Naive thymus-derived CD4-positive, alpha-beta T cell (primary cell): ENCODE measurements at regions not wholly inside any gene's neighbourhood (a gene's known extent, or its start where the extent isn't known, plus 50 kb on each side); places are given as distances from the start of the nearest gene placed in this dataset.
"Not testable (repeated sequence)": the region's sequence is repeated elsewhere in the genome, so short reads cannot be mapped to it uniquely, and the experiment has no call there.

ENCODE experiments used
- ATAC-seq: fragments of 150-1000 bp; cut with Tn5 transposase; 2 replicates; pipeline ENCODE4 v1.10.0; 2021; ENCODE audit warnings: mild to moderate bottlenecking, moderate library complexity
- CTCF ChIA-PET: fragments of 350-600 bp; sonication (Branson Sonifier 250); formaldehyde crosslinking; loops from one replicate; lab custom pipeline; 2021; ENCODE audit warnings: antibody characterized with exemption; lab: Charles Lee
- POLR2A ChIA-PET: fragments of 350-600 bp; sonication (Branson Sonifier 250); formaldehyde crosslinking; loops from one replicate; lab custom pipeline; 2021; ENCODE audit warnings: antibody characterized with exemption, inconsistent platforms; lab: Charles Lee
- DNase-seq, 9 donors: peaks; one replicate each; pipeline versions ENCODE4 v3.0.0 to v3.0.0-alpha.2; 2020 to 2022; ENCODE audit warnings: mixed read lengths in 1 of 9
- H3K27ac ChIP-seq: one replicate; pipeline ENCODE4 v1.7.0; 2013; ENCODE audit warnings: mild to moderate bottlenecking, low read depth, low read length, moderate library complexity
- H3K27me3 ChIP-seq, 2 donors: one replicate each; pipeline ENCODE4 v1.7.0; 2013; ENCODE audit warnings: low read length in 2 of 2, mild to moderate bottlenecking in 2 of 2, moderate library complexity in 2 of 2; ENCODE audit not compliant: control insufficient read depth in 2 of 2, insufficient read depth in 2 of 2
- H3K36me3 ChIP-seq, 3 experiments: 1 replicate in 2 of 3; 2 replicates in 1 of 3; pipeline ENCODE4 v1.7.0; 2013; ENCODE audit warnings: low read length in 3 of 3, mild to moderate bottlenecking in 3 of 3, moderate library complexity in 1 of 3; ENCODE audit not compliant: insufficient read depth in 3 of 3, control insufficient read depth in 2 of 3
- H3K4me1 ChIP-seq, 2 donors: one replicate each; pipeline ENCODE4 v1.7.0; 2013; ENCODE audit warnings: low read length in 2 of 2, mild to moderate bottlenecking in 2 of 2, moderate library complexity in 1 of 2; ENCODE audit not compliant: control insufficient read depth in 2 of 2, insufficient read depth in 2 of 2
- H3K4me3 ChIP-seq: 2 replicates; pipeline ENCODE4 v1.7.0; 2013; ENCODE audit warnings: mild to moderate bottlenecking, low read length
- H3K9me3 ChIP-seq, 3 experiments: 1 replicate in 2 of 3; 2 replicates in 1 of 3; pipeline ENCODE4 v1.7.0; 2013; ENCODE audit warnings: low read length in 3 of 3; ENCODE audit not compliant: control insufficient read depth in 2 of 3
- H3K27ac Mint-ChIP-seq, 9 donors: one replicate each; pipeline ENCODE4 v1.8.0; 2020 to 2022; ENCODE audit warnings: mixed read lengths in 9 of 9, mild to moderate bottlenecking in 8 of 9, moderate library complexity in 5 of 9, inconsistent platforms in 2 of 9
- H3K27me3 Mint-ChIP-seq, 5 donors: one replicate each; pipeline ENCODE4 v1.8.0; 2021 to 2022; ENCODE audit warnings: mixed read lengths in 5 of 5, mild to moderate bottlenecking in 1 of 5
- H3K36me3 Mint-ChIP-seq, 5 donors: one replicate each; pipeline ENCODE4 v1.8.0; 2020 to 2022; ENCODE audit warnings: mixed read lengths in 5 of 5, mild to moderate bottlenecking in 3 of 5, inconsistent platforms in 1 of 5
- H3K4me1 Mint-ChIP-seq, 7 donors: one replicate each; pipeline ENCODE4 v1.8.0; 2020 to 2022; ENCODE audit warnings: mixed read lengths in 7 of 7, mild to moderate bottlenecking in 3 of 7, inconsistent platforms in 1 of 7
- H3K4me3 Mint-ChIP-seq, 10 donors: one replicate each; pipeline ENCODE4 v1.8.0; 2020 to 2022; ENCODE audit warnings: mild to moderate bottlenecking in 10 of 10, mixed read lengths in 10 of 10, moderate library complexity in 6 of 10, inconsistent platforms in 2 of 10
- H3K9me3 Mint-ChIP-seq, 11 donors: one replicate each; pipeline ENCODE4 v1.8.0; 2020 to 2022; ENCODE audit warnings: mixed read lengths in 11 of 11, mild to moderate bottlenecking in 4 of 11, inconsistent platforms in 1 of 11, moderate library complexity in 1 of 11
- intact Hi-C, 2 donors: fragments of 100-400 bp; cut with micrococcal nuclease; formaldehyde crosslinking; loops; one replicate each; pipeline ENCODE4 v1.15.1; 2023

- Histone ChIP-seq H3K4me1 (no peaks in the 10 kb centered on the region), H3K27me3 (no peaks in the 10 kb centered on the region), H3K27ac (no peak overlapping the region), H3K9me3 (no peaks in the 10 kb centered on the region), H3K36me3 (no peaks in the 10 kb centered on the region), H3K4me3 (no peak overlapping the region)
- POLR2A ChIA-PET, result no interaction called here
- no peak for ATAC-seq
- Mint-ChIP-seq H3K27me3 (no peaks in the 10 kb centered on the region), H3K4me3 (no peak overlapping the region), H3K9me3 (peaks cover 0 to 19% (median 3%) of the 10 kb centered on the region in 11 donors), H3K27ac (no peak overlapping the region), H3K4me1 (no peaks in the 10 kb centered on the region), H3K36me3 (no peaks in the 10 kb centered on the region)
- no peak for DNase-seq
- intact Hi-C loops, result no loop called here
- CTCF ChIA-PET, result no interaction called here
These were observed 105.5 kb upstream of the SETMAR start for GRCh38 chr3:4197670-4198069.

- Histone ChIP-seq H3K9me3 (no peaks in the 10 kb centered on the region), H3K36me3 (no peaks in the 10 kb centered on the region), H3K4me1 (no peaks in the 10 kb centered on the region), H3K27me3 (no peaks in the 10 kb centered on the region), H3K4me3 (no peak overlapping the region), H3K27ac (no peak overlapping the region)
- Mint-ChIP-seq H3K27me3 (no peaks in the 10 kb centered on the region), H3K27ac (no peak overlapping the region), H3K4me1 (no peaks in the 10 kb centered on the region), H3K9me3 (peaks cover 0 to 27% (median 4%) of the 10 kb centered on the region in 11 donors), H3K36me3 (no peaks in the 10 kb centered on the region), H3K4me3 (no peak overlapping the region)
- ATAC-seq, result no peak
- ChIA-PET POLR2A (no interaction called here), CTCF (no interaction called here)
- intact Hi-C loops, result no loop called here
- no peak for DNase-seq
These were observed 104.7 kb upstream of the SETMAR start for GRCh38 chr3:4198491-4198890.

GRCh38 chr3:4204776-4205175 lies 98.4 kb upstream of the SETMAR start:
- POLR2A ChIA-PET, CTCF ChIA-PET, H3K27me3 ChIP-seq, DNase-seq, H3K27ac ChIP-seq, H3K36me3 ChIP-seq, H3K9me3 ChIP-seq, intact Hi-C loops, H3K4me3 ChIP-seq, H3K27me3 Mint-ChIP-seq, H3K4me1 Mint-ChIP-seq, H3K27ac Mint-ChIP-seq, H3K4me1 ChIP-seq, ATAC-seq, H3K4me3 Mint-ChIP-seq: not testable (repeated sequence)
- peaks cover 0 to 28% (median 6%) of the 10 kb centered on the region in 11 donors for H3K9me3 Mint-ChIP-seq
- H3K36me3 Mint-ChIP-seq, result peaks cover 0 to 22% (median 7%) of the 10 kb centered on the region in 5 donors

GRCh38 chr3:4207672-4208071 lies 95.5 kb upstream of the SETMAR start:
- H3K36me3 Mint-ChIP-seq, result peaks cover 0 to 30% (median 10%) of the 10 kb centered on the region in 5 donors
- no peaks in the 10 kb centered on the region for H3K27me3 Mint-ChIP-seq
- H3K4me1 ChIP-seq, result no peaks in the 10 kb centered on the region
- H3K36me3 ChIP-seq, result no peaks in the 10 kb centered on the region
- H3K27me3 ChIP-seq, result no peaks in the 10 kb centered on the region
- intact Hi-C loops, result no loop called here
- ChIA-PET CTCF (no interaction called here), POLR2A (no interaction called here)
- no peak overlapping the region for H3K4me3 Mint-ChIP-seq
- no peak overlapping the region for H3K27ac Mint-ChIP-seq
- no peaks in the 10 kb centered on the region for H3K4me1 Mint-ChIP-seq
- no peak for ATAC-seq
- H3K9me3 Mint-ChIP-seq, result peaks cover 0 to 29% (median 12%) of the 10 kb centered on the region in 11 donors
- H3K27ac ChIP-seq, result no peak overlapping the region
- no peak for DNase-seq
- H3K4me3 ChIP-seq, result no peak overlapping the region
- no peaks in the 10 kb centered on the region for H3K9me3 ChIP-seq

GRCh38 chr3:4208556-4208955 lies 94.6 kb upstream of the SETMAR start:
- Mint-ChIP-seq H3K36me3 (peaks cover 0 to 33% (median 18%) of the 10 kb centered on the region in 5 donors), H3K27me3 (no peaks in the 10 kb centered on the region), H3K27ac (no peak overlapping the region), H3K9me3 (peaks cover 0 to 34% (median 15%) of the 10 kb centered on the region in 11 donors), H3K4me1 (no peaks in the 10 kb centered on the region), H3K4me3 (no peak overlapping the region)
- POLR2A ChIA-PET, result no interaction called here
- Histone ChIP-seq H3K27me3 (no peaks in the 10 kb centered on the region), H3K4me1 (no peaks in the 10 kb centered on the region), H3K36me3 (no peaks in the 10 kb centered on the region), H3K27ac (no peak overlapping the region), H3K4me3 (no peak overlapping the region), H3K9me3 (no peaks in the 10 kb centered on the region)
- ATAC-seq (no peak), DNase-seq (no peak)
- CTCF ChIA-PET, result no interaction called here
- intact Hi-C loops, result no loop called here

- H3K36me3 ChIP-seq, result no peaks in the 10 kb centered on the region
- CTCF ChIA-PET, result no interaction called here
- no peak overlapping the region for H3K4me3 ChIP-seq
- Mint-ChIP-seq H3K27me3 (peaks cover 0 to 4% (median 0%) of the 10 kb centered on the region in 5 donors), H3K4me1 (peaks cover 0 to 3% (median 0%) of the 10 kb centered on the region in 7 donors), H3K4me3 (no peak overlapping the region), H3K36me3 (peaks cover 0 to 42% (median 24%) of the 10 kb centered on the region in 5 donors), H3K27ac (no peak overlapping the region), H3K9me3 (peaks cover 4 to 52% (median 35%) of the 10 kb centered on the region in 11 donors)
- DNase-seq (no peak), ATAC-seq (no peak)
- no peaks in the 10 kb centered on the region for H3K4me1 ChIP-seq
- peaks cover 0 to 2% (median 0%) of the 10 kb centered on the region in 3 experiments for H3K9me3 ChIP-seq
- no peaks in the 10 kb centered on the region for H3K27me3 ChIP-seq
- no peak overlapping the region for H3K27ac ChIP-seq
- POLR2A ChIA-PET, result no interaction called here
- intact Hi-C loops, result no loop called here
These were observed 91.6 kb upstream of the SETMAR start for GRCh38 chr3:4211610-4212009.

- H3K27ac ChIP-seq, ATAC-seq, H3K4me1 ChIP-seq, CTCF ChIA-PET, H3K36me3 ChIP-seq, H3K4me1 Mint-ChIP-seq, intact Hi-C loops, H3K27me3 ChIP-seq, H3K27me3 Mint-ChIP-seq, POLR2A ChIA-PET, H3K27ac Mint-ChIP-seq, H3K4me3 ChIP-seq, H3K9me3 ChIP-seq, DNase-seq, H3K4me3 Mint-ChIP-seq: not testable (repeated sequence)
- peaks cover 0 to 41% (median 20%) of the 10 kb centered on the region in 5 donors for H3K36me3 Mint-ChIP-seq
- H3K9me3 Mint-ChIP-seq, result peaks cover 7 to 55% (median 37%) of the 10 kb centered on the region in 11 donors
These were observed 89.7 kb upstream of the SETMAR start for GRCh38 chr3:4213420-4213819.
